Stimulated activated CD4-positive, alpha-beta T cell treated with anti-CD3 and anti-CD28 coated beads, Interleukin-15, amount 100 ng/mL, for 24 hours (primary cell): ENCODE measurements at regions not wholly inside any gene's neighbourhood (a gene's known extent, or its start where the extent isn't known, plus 50 kb on each side); places are given as distances from the start of the nearest gene placed in this dataset.

Source experiments
- DNase-seq: peaks from one replicate; pipeline ENCODE4 v3.0.0-alpha.2; 2020

GRCh38 chr11:36930256-36930655 lies 332.2 kb upstream of the RAG2 start:
- no peak for DNase-seq

- no peak for DNase-seq
Observed at GRCh38 chr11:36929401-36929800, 331.4 kb upstream of the RAG2 start.

GRCh38 chr11:36928621-36929020 lies 330.6 kb upstream of the RAG2 start:
- no peak for DNase-seq

GRCh38 chr11:36899800-36900199 lies 301.8 kb upstream of the RAG2 start:
- DNase-seq = no peak

GRCh38 chr11:36890841-36891240 lies 292.8 kb upstream of the RAG2 start:
- no peak for DNase-seq

- no peak for DNase-seq
Observed at GRCh38 chr11:36890121-36890679, 292.2 kb upstream of the RAG2 start.

- DNase-seq = no peak
Observed at GRCh38 chr11:36885154-36885553, 287.1 kb upstream of the RAG2 start.

- no peak for DNase-seq
Observed at GRCh38 chr11:36878737-36879136, 280.7 kb upstream of the RAG2 start.

- DNase-seq = no peak
Observed at GRCh38 chr11:36877149-36877548, 279.1 kb upstream of the RAG2 start.

GRCh38 chr11:36876266-36876665 lies 278.2 kb upstream of the RAG2 start:
- no peak for DNase-seq

- no peak for DNase-seq
Observed at GRCh38 chr11:36874291-36874690, 276.3 kb upstream of the RAG2 start.

GRCh38 chr11:36870361-36870760 lies 272.3 kb upstream of the RAG2 start:
- DNase-seq = no peak

GRCh38 chr11:36868380-36868779 lies 270.3 kb upstream of the RAG2 start:
- DNase-seq = no peak

GRCh38 chr11:36865846-36866245 lies 267.8 kb upstream of the RAG2 start:
- no peak for DNase-seq

GRCh38 chr11:36854875-36855274 lies 256.8 kb upstream of the RAG2 start:
- no peak for DNase-seq

- DNase-seq = no peak
Observed at GRCh38 chr11:36848660-36849059, 250.6 kb upstream of the RAG2 start.

GRCh38 chr11:36840378-36840777 lies 242.3 kb upstream of the RAG2 start:
- no peak for DNase-seq

GRCh38 chr11:36837831-36838437 lies 239.9 kb upstream of the RAG2 start:
- no peak for DNase-seq

- DNase-seq = no peak
Observed at GRCh38 chr11:36825251-36825650, 227.2 kb upstream of the RAG2 start.

- DNase-seq = no peak
Observed at GRCh38 chr11:36824349-36824748, 226.3 kb upstream of the RAG2 start.

GRCh38 chr11:36822829-36823228 lies 224.8 kb upstream of the RAG2 start:
- DNase-seq = no peak

- peak; percentile 4 for DNase-seq
Observed at GRCh38 chr11:36818410-36818809, 220.4 kb upstream of the RAG2 start.

GRCh38 chr11:36817336-36817965 lies 219.4 kb upstream of the RAG2 start:
- DNase-seq = no peak

- DNase-seq = no peak
Observed at GRCh38 chr11:36809303-36809702, 211.3 kb upstream of the RAG2 start.

- no peak for DNase-seq
Observed at GRCh38 chr11:36807871-36808270, 209.8 kb upstream of the RAG2 start.
